GM12878 (cell line): ENCODE measurements at regions not wholly inside any gene's neighbourhood (a gene's known extent, or its start where the extent isn't known, plus 50 kb on each side); places are given as distances from the start of the nearest gene placed in this dataset.

Source experiments
- ATAC-seq: fragments of 200-7000 bp; cut with Tn5 transposase; 3 replicates; pipeline ENCODE4 v1.9.1; 2020; ENCODE audit warnings: mild to moderate bottlenecking, moderate library complexity
- BruUV-seq: library from RNA; stranded (reverse); fragments of 400-500 nt; replicated peaks from 2 replicates; lab custom pipeline; 2021; lab: Mats Ljungman, UMichigan
- CTCF ChIA-PET: fragments of 300-600 bp; sonication (Branson Sonifier 250); formaldehyde crosslinking; extraction: SDS; loops from one replicate; lab custom pipeline; 2021; ENCODE audit warnings: inconsistent platforms; lab: Yijun Ruan, JAX
- POLR2A ChIA-PET: fragments of 350-600 bp; formaldehyde crosslinking; extraction: SDS; loops from one replicate; lab custom pipeline; 2021; ENCODE audit warnings: inconsistent platforms; lab: Charles Lee
- RAD21 ChIA-PET: fragments of 300-600 bp; sonication (Branson Sonifier 250); formaldehyde crosslinking; loops from one replicate; lab custom pipeline; 2023; ENCODE audit warnings: antibody characterized with exemption; ENCODE audit not compliant: unreplicated experiment; lab: Charles Lee
- SMC1A ChIA-PET: fragments of 300-600 bp; sonication (Branson Sonifier 250); formaldehyde crosslinking; loops from one replicate; lab custom pipeline; 2023; ENCODE audit not compliant: unreplicated experiment, uncharacterized antibody; lab: Charles Lee
- DNase-seq: peaks from one replicate; pipeline ENCODE4 v3.0.0-alpha.2; 2011; ENCODE audit warnings: low read depth, low spot score
- FAIRE-seq: peaks from 3 replicates; lab custom pipeline; 2011; peaks lifted over from hg19 to GRCh38; lab: Jason Lieb, UNC
- H2AFZ ChIP-seq: 2 replicates; pipeline ENCODE4 v1.6.0; 2011; ENCODE audit warnings: low read depth, low read length, control low read depth; ENCODE audit not compliant: control insufficient read depth
- H3K27ac ChIP-seq: 2 replicates; pipeline ENCODE4 v1.5.1; 2011; ENCODE audit warnings: control low read depth; ENCODE audit not compliant: control insufficient read depth, insufficient read depth
- H3K27me3 ChIP-seq, 2 experiments: replicated peaks in 1 of 2; 2 replicates each; pipeline versions ENCODE4 v1.6.0 to v1.6.1; 2011; ENCODE audit warnings: low read length in 1 of 2; ENCODE audit not compliant: control insufficient read depth in 2 of 2, insufficient read depth in 2 of 2
- H3K36me3 ChIP-seq, 2 experiments: 2 replicates each; pipeline ENCODE4 v1.5.1; 2011; ENCODE audit warnings: low read length in 1 of 2; ENCODE audit not compliant: control insufficient read depth in 2 of 2, insufficient read depth in 2 of 2
- H3K4me1 ChIP-seq: 2 replicates; pipeline ENCODE4 v1.6.1; 2011; ENCODE audit warnings: mild to moderate bottlenecking, low read length, moderate library complexity, mixed read lengths; ENCODE audit not compliant: control insufficient read depth, insufficient read depth
- H3K4me2 ChIP-seq: 2 replicates; pipeline ENCODE4 v1.6.0; 2011; ENCODE audit warnings: control low read depth; ENCODE audit not compliant: control insufficient read depth, insufficient read depth
- H3K4me3 ChIP-seq: fragments of 200-600 bp; sonication (generic); 2 replicates; pipeline ENCODE4 v1.5.1; 2016
- H3K79me2 ChIP-seq: 2 replicates; pipeline ENCODE4 v1.6.0; 2011; ENCODE audit warnings: low read length; ENCODE audit not compliant: control insufficient read depth, insufficient read depth
- H3K9ac ChIP-seq: 2 replicates; pipeline ENCODE4 v1.8.0; 2011; ENCODE audit warnings: low read length, control low read depth, mixed read lengths; ENCODE audit not compliant: control insufficient read depth, insufficient read depth
- H3K9me3 ChIP-seq: replicated peaks from 3 replicates; pipeline ENCODE4 v1.5.1; 2011; ENCODE audit warnings: mild to moderate bottlenecking, low read length; ENCODE audit not compliant: control insufficient read depth, insufficient read depth
- H4K20me1 ChIP-seq: 2 replicates; pipeline ENCODE4 v1.6.0; 2011; ENCODE audit not compliant: control insufficient read depth, insufficient read depth
- ASH2L ChIP-seq: fragments of 300-600, 200-600 bp; sonication (generic); IDR thresholded peaks from 2 replicates; pipeline ENCODE4 v1.6.1; 2017; ENCODE audit warnings: low read depth, mild to moderate bottlenecking, borderline replicate concordance
- ATF3 ChIP-seq: IDR thresholded peaks from 2 replicates; pipeline ENCODE4 v1.6.1; 2011; ENCODE audit warnings: low read depth, mild to moderate bottlenecking, low read length, moderate library complexity, borderline replicate concordance; ENCODE audit errors: extremely low read depth
- BCL3 ChIP-seq: IDR thresholded peaks from 2 replicates; pipeline ENCODE4 v1.6.1; 2011; ENCODE audit warnings: borderline replicate concordance, low read depth, mild to moderate bottlenecking, moderate library complexity, low read length; ENCODE audit not compliant: insufficient read depth, poor library complexity, severe bottlenecking
- BHLHE40 ChIP-seq, 2 experiments: fragments of 450-650 bp in 1 of 2; IDR thresholded peaks; 2 replicates each; pipeline ENCODE4 v1.6.1; 2011 to 2017; ENCODE audit warnings: low read depth in 2 of 2, borderline replicate concordance in 1 of 2, improper control_type of control experiment in 1 of 2, low read length in 1 of 2, mild to moderate bottlenecking in 1 of 2
- CHD1 ChIP-seq: IDR thresholded peaks from 2 replicates; pipeline ENCODE4 v1.6.1; 2012; ENCODE audit warnings: low read depth, low read length, improper control_type of control experiment
- CHD2 ChIP-seq: IDR thresholded peaks from 2 replicates; pipeline ENCODE4 v1.6.1; 2011; ENCODE audit warnings: low read depth, low read length, improper control_type of control experiment, borderline replicate concordance
- CREB1 ChIP-seq: IDR thresholded peaks from 2 replicates; pipeline ENCODE4 v1.6.1; 2012; ENCODE audit warnings: low read depth, mild to moderate bottlenecking, inconsistent platforms
- GABPA ChIP-seq: IDR thresholded peaks from 2 replicates; pipeline ENCODE4 v1.6.1; 2014; ENCODE audit warnings: antibody characterized with exemption, low read depth, mild to moderate bottlenecking, inconsistent platforms
- NFYB ChIP-seq: IDR thresholded peaks from 2 replicates; pipeline ENCODE4 v1.6.1; 2011; ENCODE audit warnings: low read depth, mild to moderate bottlenecking, low read length, improper control_type of control experiment, moderate library complexity; ENCODE audit not compliant: insufficient read depth
- PKNOX1 ChIP-seq: fragments of 450-650 bp; IDR thresholded peaks from 2 replicates; pipeline ENCODE4 v1.6.1; 2016; ENCODE audit warnings: mild to moderate bottlenecking
- SMARCA5 ChIP-seq: fragments of 450-650 bp; IDR thresholded peaks from 2 replicates; pipeline ENCODE4 v1.6.1; 2017; ENCODE audit warnings: mild to moderate bottlenecking
- TAF1 ChIP-seq: IDR thresholded peaks from 2 replicates; pipeline ENCODE4 v1.6.1; 2011; ENCODE audit warnings: mild to moderate bottlenecking, low read depth, low read length, borderline replicate concordance
- TBL1XR1 ChIP-seq: IDR thresholded peaks from 2 replicates; pipeline ENCODE4 v1.6.1; 2012; ENCODE audit warnings: low read depth, low read length, improper control_type of control experiment
- TCF12 ChIP-seq: IDR thresholded peaks from 2 replicates; pipeline ENCODE4 v1.6.1; 2011; ENCODE audit warnings: low read depth, mild to moderate bottlenecking, low read length
- WGBS: methylation state at CpG from one replicate; pipeline ENCODE4 v1.1.6; 2016; ENCODE audit warnings: low lambda C conversion rate; ENCODE audit not compliant: insufficient replicate concordance, insufficient coverage; ENCODE audit errors: missing lambda C conversion rate; 5-methylcytosine and 5-hydroxymethylcytosine counted together
- in situ Hi-C: fragments of 300-500 bp; cut with MboI; formaldehyde crosslinking; loops from 9 replicates; pipeline ENCODE4 v1.14.3; 2018; ENCODE audit warnings: mixed read lengths
- intact Hi-C: fragments of 100-400 bp; cut with micrococcal nuclease; formaldehyde crosslinking; loops from one replicate; pipeline ENCODE4 v1.14.2; 2022; ENCODE audit not compliant: unreplicated experiment

- Histone ChIP-seq H2AFZ (no peak overlapping the region), H3K9ac (no peak overlapping the region), H3K27me3 (no peaks in the 10 kb centered on the region), H3K9me3 (no peaks in the 10 kb centered on the region; the same call in 2 of the 3 replicates), H3K36me3 (no peaks in the 10 kb centered on the region), H3K27ac (no peak overlapping the region), H4K20me1 (no peaks in the 10 kb centered on the region), H3K4me3 (no peak overlapping the region), H3K79me2 (no peaks in the 10 kb centered on the region), H3K4me2 (no peak overlapping the region), H3K4me1 (no peaks in the 10 kb centered on the region)
- TF ChIP-seq TBL1XR1, result no peak
- no peak for TF ChIP-seq SMARCA5
- TF ChIP-seq NFYB, result no peak
- no peak for TF ChIP-seq PKNOX1
- TF ChIP-seq TAF1, result no peak
- no peak for TF ChIP-seq BHLHE40 (IDR thresholded peaks at IDR 0.05; ENCODE audit: borderline replicate concordance in 1 of 2, low read depth in 2 of 2, low read length in 1 of 2)
- TF ChIP-seq CREB1, result no peak
- TF ChIP-seq CHD2, result no peak
- TF ChIP-seq ATF3, result no peak
- TF ChIP-seq ASH2L, result no peak
- TF ChIP-seq TCF12, result no peak
- no peak for TF ChIP-seq GABPA
- no peak for TF ChIP-seq CHD1
- no peak for TF ChIP-seq BCL3
- ChIA-PET SMC1A (no interaction called here), RAD21 (no interaction called here), CTCF (interaction anchor here (1.8 kb wide), 1 partner anchor 42 kb away, joined by 3 read pairs; no protein-coding TSS in a partner anchor), POLR2A (no interaction called here)
- no peak for FAIRE-seq
- in situ Hi-C loops (no loop called here), intact Hi-C loops (no loop called here)
- whole genome bisulfite sequencing, result 60% methylated on average over 7 of the region's 7 CpGs
- no peak for ATAC-seq
- DNase-seq, result no peak
- BruUV-seq, result no TSS peak
Observed at GRCh38 chr7:106584914-106585759, 75.8 kb downstream of the CCDC71L start.
